HCT116 (cell line): ENCODE measurements at regions not wholly inside any gene's neighbourhood (a gene's known extent, or its start where the extent isn't known, plus 50 kb on each side); places are given as distances from the start of the nearest gene placed in this dataset.

ENCODE experiments used
- ATAC-seq: fragments of 200-7000 bp; cut with Tn5 transposase; 2 replicates; pipeline ENCODE4 v1.9.1; 2020; ENCODE audit warnings: mild to moderate bottlenecking, moderate library complexity
- BruUV-seq: library from RNA; stranded (reverse); fragments of 400-500 nt; replicated peaks from 2 replicates; lab custom pipeline; 2021; lab: Mats Ljungman, UMichigan
- CTCF ChIA-PET: fragments of 300-600 bp; sonication (Branson Sonifier 250); formaldehyde crosslinking; loops from one replicate; lab custom pipeline; 2021; ENCODE audit warnings: antibody characterized with exemption; lab: Charles Lee
- POLR2A ChIA-PET: fragments of 300-600, 350-600 bp; sonication (Branson Sonifier 250); formaldehyde crosslinking; loops from one replicate; lab custom pipeline; 2021; ENCODE audit warnings: antibody characterized with exemption; lab: Charles Lee
- RAD21 ChIA-PET, 2 experiments: fragments of 300-600 bp; sonication (Branson Sonifier 250); formaldehyde crosslinking; loops; one replicate each; lab custom pipeline; 2023; ENCODE audit warnings: low total read pairs in 2 of 2; ENCODE audit not compliant: uncharacterized antibody in 2 of 2, unreplicated experiment in 2 of 2, low non-redundant PET in 1 of 2; lab: Charles Lee
- DNase-seq: peaks from one replicate; pipeline ENCODE4 v3.0.0-alpha.2; 2010; ENCODE audit warnings: low read depth, low spot score
- H2AFZ ChIP-seq: fragments of 200-600 bp; shearing (Covaris generic), sonication (generic); 2 replicates; pipeline ENCODE4 v1.6.1; 2017; ENCODE audit warnings: low read depth, mixed run types, mixed read lengths, antibody characterized with exemption, low read length; ENCODE audit not compliant: poor library complexity, severe bottlenecking
- H3K27ac ChIP-seq: 2 replicates; pipeline ENCODE4 v1.5.1; 2012; ENCODE audit warnings: low read depth, low read length
- H3K27me3 ChIP-seq: fragments of 200-600 bp; sonication (generic); 2 replicates; pipeline ENCODE4 v1.6.1; 2016; ENCODE audit warnings: mixed run types, low read length, mixed read lengths; ENCODE audit not compliant: insufficient read depth
- H3K36me3 ChIP-seq, 2 experiments: fragments of 200-500 bp in 1 of 2; fragments of 200-600 bp in 1 of 2; sonication (Bioruptor generic) in 1 of 2; sonication (generic) in 1 of 2; 2 replicates each; pipeline versions ENCODE4 v1.5.1 to v1.6.1; 2014 to 2016; ENCODE audit warnings: low read length in 2 of 2, inconsistent platforms in 1 of 2, mixed read lengths in 1 of 2, mixed run types in 1 of 2; ENCODE audit not compliant: insufficient read depth in 2 of 2, control insufficient read depth in 1 of 2
- H3K4me1 ChIP-seq, 2 experiments: fragments of 200-600 bp in 1 of 2; sonication (generic) in 1 of 2; 2 replicates each; pipeline versions ENCODE4 v1.5.1 to v1.6.1; 2012 to 2017; ENCODE audit warnings: low read length in 2 of 2, inconsistent platforms in 1 of 2, mild to moderate bottlenecking in 1 of 2, mixed read lengths in 1 of 2, mixed run types in 1 of 2, moderate library complexity in 1 of 2; ENCODE audit not compliant: insufficient read depth in 2 of 2, control insufficient read depth in 1 of 2
- H3K4me2 ChIP-seq: fragments of 200-600 bp; sonication (generic); 2 replicates; pipeline ENCODE4 v1.6.1; 2017; ENCODE audit warnings: mixed run types, low read length, mixed read lengths
- H3K4me3 ChIP-seq, 2 experiments: fragments of 200-600 bp in 1 of 2; sonication (generic) in 1 of 2; replicated peaks in 1 of 2; 2 replicates each; pipeline ENCODE4 v1.5.1; 2011 to 2016; ENCODE audit warnings: low read length in 2 of 2, control low read depth in 1 of 2, low read depth in 1 of 2, mild to moderate bottlenecking in 1 of 2, mixed read lengths in 1 of 2, mixed run types in 1 of 2
- H3K79me2 ChIP-seq: fragments of 200-600 bp; sonication (generic); 2 replicates; pipeline ENCODE4 v1.6.1; 2017; ENCODE audit warnings: mild to moderate bottlenecking, mixed run types, low read length, moderate library complexity, mixed read lengths; ENCODE audit not compliant: insufficient read depth
- H3K9ac ChIP-seq: fragments of 200-600 bp; sonication (generic); 2 replicates; pipeline ENCODE4 v1.6.1; 2016; ENCODE audit warnings: low read length, mixed read lengths
- H3K9me2 ChIP-seq: fragments of 200-600 bp; sonication (generic), shearing (Covaris generic); 2 replicates; pipeline ENCODE4 v1.6.1; 2017; ENCODE audit warnings: mixed run types, mild to moderate bottlenecking, moderate library complexity; ENCODE audit not compliant: insufficient read depth
- H3K9me3 ChIP-seq, 2 experiments: fragments of 200-500 bp in 1 of 2; fragments of 200-600 bp in 1 of 2; sonication (Bioruptor generic) in 1 of 2; sonication (generic) in 1 of 2; 2 replicates each; pipeline ENCODE4 v1.6.1; 2014 to 2017; ENCODE audit warnings: low read length in 2 of 2, mixed read lengths in 2 of 2, inconsistent platforms in 1 of 2, low read depth in 1 of 2, mild to moderate bottlenecking in 1 of 2, mixed run types in 1 of 2, moderate library complexity in 1 of 2; ENCODE audit not compliant: control insufficient read depth in 1 of 2, insufficient read depth in 1 of 2
- H4K20me1 ChIP-seq: fragments of 200-600 bp; sonication (generic), shearing (Covaris generic); 2 replicates; pipeline ENCODE4 v1.6.1; 2017; ENCODE audit warnings: mixed run types, mild to moderate bottlenecking, moderate library complexity; ENCODE audit not compliant: insufficient read depth
- ATF3 ChIP-seq: IDR thresholded peaks from 2 replicates; pipeline ENCODE4 v1.6.1; 2012
- CBX3 ChIP-seq: IDR thresholded peaks from 2 replicates; pipeline ENCODE4 v1.6.1; 2012; ENCODE audit warnings: low read depth
- ELF1 ChIP-seq: IDR thresholded peaks from 2 replicates; pipeline ENCODE4 v1.6.1; 2012; ENCODE audit warnings: low read depth, borderline replicate concordance
- POLR2AphosphoS5 ChIP-seq: IDR thresholded peaks from 2 replicates; pipeline ENCODE4 v1.6.1; 2011; ENCODE audit warnings: mild to moderate bottlenecking, low read depth, low read length, moderate library complexity
- REST ChIP-seq: IDR thresholded peaks from 2 replicates; pipeline ENCODE4 v1.6.1; 2012; ENCODE audit warnings: low read depth
- SRF ChIP-seq: IDR thresholded peaks from 2 replicates; pipeline ENCODE4 v1.6.1; 2012; ENCODE audit warnings: low read depth
- TCF7L2 ChIP-seq: IDR thresholded peaks from 2 replicates; pipeline ENCODE4 v1.7.0; 2011; ENCODE audit warnings: borderline replicate concordance, inconsistent platforms; ENCODE audit not compliant: insufficient read depth, insufficient read length; ENCODE audit errors: extremely low read depth
- YY1 ChIP-seq: IDR thresholded peaks from 2 replicates; pipeline ENCODE4 v1.6.1; 2011; ENCODE audit warnings: low read length, low read depth, moderate library complexity, mild to moderate bottlenecking; ENCODE audit not compliant: insufficient replicate concordance; ENCODE audit errors: extremely low read depth
- ZFX ChIP-seq: fragments of 450-650 bp; IDR thresholded peaks from 2 replicates; pipeline ENCODE4 v1.6.1; 2017
- ZNF274 ChIP-seq: fragments of 200-500 bp; sonication (Bioruptor generic); IDR thresholded peaks from 2 replicates; pipeline ENCODE4 v1.6.1; 2014; ENCODE audit warnings: mild to moderate bottlenecking, low read depth, low read length, inconsistent platforms
- intact Hi-C: fragments of 100-400 bp; cut with micrococcal nuclease; formaldehyde crosslinking; loops from 2 replicates; pipeline ENCODE4 v1.10.0; 2022

GRCh38 chr2:200252265-200253067 is 54.0 kb upstream of the SPATS2L start:
- H3K4me1 ChIP-seq = no peaks in the 10 kb centered on the region
- no peak overlapping the region for H3K4me3 ChIP-seq
- no peak overlapping the region for H3K27ac ChIP-seq
- no peak overlapping the region for H3K4me2 ChIP-seq
- POLR2A ChIA-PET = no interaction called here
- DNase-seq = no peak
- H4K20me1 ChIP-seq = no peaks in the 10 kb centered on the region
- CTCF ChIA-PET = no interaction called here
- no TSS peak for BruUV-seq
- no peak overlapping the region for H2AFZ ChIP-seq
- RAD21 ChIA-PET = no interaction called here
- H3K79me2 ChIP-seq = no peaks in the 10 kb centered on the region
- ATAC-seq = no peak
- H3K9me3 ChIP-seq = no peaks in the 10 kb centered on the region
- intact Hi-C loops = no loop called here
- no peak overlapping the region for H3K9ac ChIP-seq
- H3K27me3 ChIP-seq = no peaks in the 10 kb centered on the region
- TF ChIP-seq SRF (no peak), ZNF274 (no peak), YY1 (no peak), ELF1 (no peak), ZFX (no peak), POLR2AphosphoS5 (no peak)
- no peaks in the 10 kb centered on the region for H3K9me2 ChIP-seq
- no peaks in the 10 kb centered on the region for H3K36me3 ChIP-seq

- DNase-seq (no peak), ATAC-seq (no peak)
- Histone ChIP-seq H3K4me2 (no peak overlapping the region), H3K4me3 (no peak overlapping the region), H3K4me1 (no peaks in the 10 kb centered on the region), H3K79me2 (no peaks in the 10 kb centered on the region), H3K9me2 (no peaks in the 10 kb centered on the region), H4K20me1 (no peaks in the 10 kb centered on the region), H2AFZ (no peak overlapping the region), H3K27me3 (no peaks in the 10 kb centered on the region), H3K9ac (no peak overlapping the region), H3K27ac (no peak overlapping the region), H3K36me3 (no peaks in the 10 kb centered on the region), H3K9me3 (no peaks in the 10 kb centered on the region)
- no TSS peak for BruUV-seq
- intact Hi-C loops = no loop called here
- POLR2A ChIA-PET = no interaction called here
- RAD21 ChIA-PET = no interaction called here
- TF ChIP-seq REST (no peak), TCF7L2 (no peak), ATF3 (no peak), CBX3 (no peak)
- CTCF ChIA-PET = no interaction called here
Observed at GRCh38 chr2:200253639-200254038, 52.9 kb upstream of the SPATS2L start.
